ENCODE measurements at regions not wholly inside any gene's neighbourhood (a gene's known extent, or its start where the extent isn't known, plus 50 kb on each side); places are given as distances from the start of the nearest gene placed in this dataset.
"Not testable (repeated sequence)": the region's sequence is repeated elsewhere in the genome, so short reads cannot be mapped to it uniquely, and the experiment has no call there.

- no peaks in the 10 kb centered on the region for H3K4me1 ChIP-seq
- no peak overlapping the region for H3K27ac ChIP-seq
- H3K4me3 ChIP-seq, result no peak overlapping the region
- no peaks in the 10 kb centered on the region for H3K27me3 ChIP-seq
- no peaks in the 10 kb centered on the region for H3K9me3 ChIP-seq
- no peaks in the 10 kb centered on the region for H3K36me3 ChIP-seq
- intact Hi-C loops (cut with DNase I; ENCODE audit: low total_unique reads), result no loop called here
- DNase-seq, result no peak
- TF ChIP-seq, protein P1, sequence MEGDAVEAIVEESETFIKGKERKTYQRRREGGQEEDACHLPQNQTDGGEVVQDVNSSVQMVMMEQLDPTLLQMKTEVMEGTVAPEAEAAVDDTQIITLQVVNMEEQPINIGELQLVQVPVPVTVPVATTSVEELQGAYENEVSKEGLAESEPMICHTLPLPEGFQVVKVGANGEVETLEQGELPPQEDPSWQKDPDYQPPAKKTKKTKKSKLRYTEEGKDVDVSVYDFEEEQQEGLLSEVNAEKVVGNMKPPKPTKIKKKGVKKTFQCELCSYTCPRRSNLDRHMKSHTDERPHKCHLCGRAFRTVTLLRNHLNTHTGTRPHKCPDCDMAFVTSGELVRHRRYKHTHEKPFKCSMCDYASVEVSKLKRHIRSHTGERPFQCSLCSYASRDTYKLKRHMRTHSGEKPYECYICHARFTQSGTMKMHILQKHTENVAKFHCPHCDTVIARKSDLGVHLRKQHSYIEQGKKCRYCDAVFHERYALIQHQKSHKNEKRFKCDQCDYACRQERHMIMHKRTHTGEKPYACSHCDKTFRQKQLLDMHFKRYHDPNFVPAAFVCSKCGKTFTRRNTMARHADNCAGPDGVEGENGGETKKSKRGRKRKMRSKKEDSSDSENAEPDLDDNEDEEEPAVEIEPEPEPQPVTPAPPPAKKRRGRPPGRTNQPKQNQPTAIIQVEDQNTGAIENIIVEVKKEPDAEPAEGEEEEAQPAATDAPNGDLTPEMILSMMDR (IDR thresholded peaks at IDR 0.05), result no peak
- TF ChIP-seq POLR2A (IDR thresholded peaks at IDR 0.05), result no peak
Measured at GRCh38 chr6:105691971-105692370, 289.1 kb upstream of the PREP start.

GRCh38 chr6:105691081-105691480 is 288.2 kb upstream of the PREP start:
- intact Hi-C loops (cut with DNase I; ENCODE audit: low total_unique reads), result no loop called here
- H3K4me3 ChIP-seq, result no peak overlapping the region
- DNase-seq, result no peak

DNA sequence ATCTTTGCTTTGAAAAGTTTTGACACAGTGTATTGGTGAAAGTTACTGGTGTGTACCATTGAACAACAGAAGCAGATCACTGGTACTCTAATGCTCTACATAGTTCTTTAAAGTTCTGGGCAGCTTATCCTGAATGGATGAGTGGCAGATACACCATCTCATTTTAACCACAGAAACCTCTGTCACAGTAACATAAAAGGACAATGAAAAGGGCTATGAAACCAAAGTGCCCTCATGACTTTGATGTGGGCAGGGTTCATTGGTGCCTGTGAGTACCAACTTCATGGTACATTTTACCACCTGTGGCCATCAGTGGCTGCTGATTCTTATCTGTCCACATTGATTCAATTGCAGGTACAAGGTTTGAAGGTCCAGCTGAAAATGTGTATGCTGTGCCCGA is 285.7 kb upstream of the PREP start:
- Histone ChIP-seq H3K9me3 (no peaks in the 10 kb centered on the region), H3K27me3 (no peaks in the 10 kb centered on the region), H3K27ac (no peak overlapping the region), H3K36me3 (no peaks in the 10 kb centered on the region), H3K4me3 (no peak overlapping the region), H3K4me1 (no peaks in the 10 kb centered on the region)
- intact Hi-C loops (cut with DNase I; ENCODE audit: low total_unique reads), result no loop called here
- TF ChIP-seq POLR2A (IDR thresholded peaks at IDR 0.05), result no peak
- TF ChIP-seq, protein P1 (IDR thresholded peaks at IDR 0.05), result no peak
- no peak for DNase-seq

More at GRCh38 chr6:105691081-105691480, 288.2 kb upstream of the PREP start:
- Histone ChIP-seq H3K4me1 (no peaks in the 10 kb centered on the region), H3K27ac (no peak overlapping the region), H3K36me3 (no peaks in the 10 kb centered on the region), H3K9me3 (no peaks in the 10 kb centered on the region), H3K27me3 (no peaks in the 10 kb centered on the region)
- TF ChIP-seq POLR2A (IDR thresholded peaks at IDR 0.05), result no peak
- TF ChIP-seq, protein P1 (IDR thresholded peaks at IDR 0.05), result no peak

DNA sequence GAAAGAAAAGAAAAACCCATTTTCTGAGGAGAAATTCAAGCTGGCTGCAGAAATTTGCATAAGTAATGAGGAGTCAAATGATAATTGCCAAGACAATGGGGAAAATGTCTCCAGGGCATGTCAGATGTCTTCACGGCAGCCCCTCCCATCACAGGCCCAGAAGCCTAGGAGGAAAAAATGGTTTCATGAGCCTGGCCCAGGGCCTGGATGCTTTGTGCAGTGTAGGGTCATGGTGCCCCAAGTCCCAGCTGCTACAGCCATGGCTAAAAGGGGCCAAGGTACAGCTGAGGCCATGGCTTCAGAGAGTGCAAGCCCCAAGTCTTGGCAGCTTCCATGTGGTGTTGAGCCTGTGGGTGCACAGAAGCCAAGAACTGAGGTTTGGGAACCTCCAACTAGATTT is 283.9 kb upstream of the PREP start:
- H3K27me3 ChIP-seq; H3K36me3 ChIP-seq; H3K9me3 ChIP-seq; H3K27ac ChIP-seq; intact Hi-C loops (cut with DNase I; ENCODE audit: low total_unique reads); DNase-seq; H3K4me3 ChIP-seq; H3K4me1 ChIP-seq: not testable (repeated sequence)

DNA sequence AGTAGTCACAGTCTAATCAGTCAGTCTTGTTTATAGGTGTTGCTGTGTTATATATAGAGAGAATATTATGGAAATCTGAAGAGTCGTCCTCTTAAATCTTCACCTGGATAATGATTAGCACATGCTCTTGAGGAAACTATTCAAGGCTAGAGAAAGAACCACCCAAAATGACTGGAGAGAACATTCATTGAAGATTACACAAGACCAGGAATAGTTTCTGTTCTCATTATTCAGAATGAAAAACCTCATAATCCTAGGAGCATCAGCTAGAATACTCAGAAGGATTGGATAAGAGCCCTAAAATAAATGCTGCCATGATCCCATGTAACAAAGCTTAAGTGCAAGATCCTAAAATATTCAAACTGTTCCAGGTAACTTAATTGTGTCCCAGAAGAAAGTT is 278.2 kb upstream of the PREP start:
- Histone ChIP-seq H3K36me3 (no peaks in the 10 kb centered on the region), H3K27me3 (no peaks in the 10 kb centered on the region), H3K4me1 (no peaks in the 10 kb centered on the region), H3K9me3 (no peaks in the 10 kb centered on the region), H3K4me3 (no peak overlapping the region), H3K27ac (no peak overlapping the region)
- TF ChIP-seq, protein P1 (IDR thresholded peaks at IDR 0.05), result no peak
- no peak for TF ChIP-seq POLR2A (IDR thresholded peaks at IDR 0.05)
- no peak for DNase-seq
- intact Hi-C loops (cut with DNase I; ENCODE audit: low total_unique reads), result no loop called here

DNA sequence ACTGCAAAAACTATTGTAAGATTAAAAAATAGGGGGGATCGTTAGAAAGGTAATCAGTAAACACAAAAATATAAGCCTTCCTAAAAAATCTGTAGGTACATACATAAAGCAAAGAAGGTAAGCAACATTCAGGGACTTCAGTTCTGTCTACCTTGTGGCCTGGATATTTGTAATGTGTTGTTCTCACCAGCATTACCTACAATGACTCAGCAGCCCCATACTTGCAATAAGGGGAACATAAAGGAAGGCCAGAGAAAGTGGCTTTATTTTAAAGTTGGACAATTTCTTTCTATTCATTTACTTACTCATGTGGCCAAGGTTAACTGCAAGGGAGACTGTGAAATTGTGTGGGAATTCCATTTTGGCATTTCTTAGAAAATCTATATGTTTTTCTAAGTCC is 277.2 kb upstream of the PREP start:
- H3K9me3 ChIP-seq, result no peaks in the 10 kb centered on the region
- intact Hi-C loops (cut with DNase I; ENCODE audit: low total_unique reads), result no loop called here

More for the DNA sequence above, 277.2 kb upstream of the PREP start:
- no peak for DNase-seq
- H3K27me3 ChIP-seq, result no peaks in the 10 kb centered on the region
- no peak for TF ChIP-seq POLR2A (IDR thresholded peaks at IDR 0.05)
- TF ChIP-seq, protein P1 (IDR thresholded peaks at IDR 0.05), result no peak
- no peaks in the 10 kb centered on the region for H3K36me3 ChIP-seq
- H3K4me3 ChIP-seq, result no peak overlapping the region
- no peaks in the 10 kb centered on the region for H3K4me1 ChIP-seq
- no peak overlapping the region for H3K27ac ChIP-seq
